ENCODE measurements at regions not wholly inside any gene's neighbourhood (a gene's known extent, or its start where the extent isn't known, plus 50 kb on each side); places are given as distances from the start of the nearest gene placed in this dataset.

DNA sequence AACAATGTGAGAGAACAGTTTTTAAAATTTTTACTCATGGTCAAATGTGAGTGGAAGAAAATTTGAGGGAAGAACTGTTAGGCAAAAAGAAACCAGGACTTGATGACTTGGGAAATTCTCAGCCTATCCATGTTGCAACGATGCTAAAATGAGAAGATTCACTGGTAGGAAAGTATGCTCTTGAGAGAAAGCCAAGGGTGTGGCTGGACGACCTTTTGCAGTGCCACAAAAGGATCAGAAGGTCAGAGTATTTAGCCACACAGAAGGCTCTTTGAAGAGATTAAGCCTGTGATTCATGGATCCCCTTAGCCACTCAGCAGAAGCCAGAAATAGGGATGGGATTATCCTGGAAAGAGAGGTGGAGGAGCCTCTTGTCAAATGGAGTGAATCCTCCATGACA lies 336.8 kb downstream of the LRIG3 start:
- ChIA-PET CTCF (no interaction called here), POLR2A (no interaction called here)
- Histone ChIP-seq H3K9me3 (ENCODE audit: control insufficient read depth, insufficient read depth, low read depth, low read length) (no peaks in the 10 kb centered on the region), H3K4me3 (ENCODE audit: low read depth in 2 of 2, low read length in 2 of 2) (no peak overlapping the region), H3K4me1 (ENCODE audit: control insufficient read depth, insufficient read depth, low read length) (no peaks in the 10 kb centered on the region), H3K27ac (ENCODE audit: low read length) (no peak overlapping the region), H3K27me3 (ENCODE audit: control insufficient read depth, insufficient read depth, low read length) (no peaks in the 10 kb centered on the region), H3K36me3 (ENCODE audit: control insufficient read depth, insufficient read depth, low read length) (no peaks in the 10 kb centered on the region)
- DNase-seq (ENCODE audit: low read depth, low spot score) = no peak
- intact Hi-C loops (cut with micrococcal nuclease; ENCODE audit: unreplicated experiment) (no loop called here), in situ Hi-C loops (cut with HindIII; ENCODE audit: low pct_unique_long_range_greater_than_20kb, low sequenced_read_pairs) (no loop called here)
- no TSS peak for BruUV-seq (replicated peaks)
- TF ChIP-seq SIN3A (IDR thresholded peaks at IDR 0.05; ENCODE audit: borderline replicate concordance, insufficient read depth, low read depth, low read length) = no peak
- TF ChIP-seq TCF7L2 (IDR thresholded peaks at IDR 0.05; ENCODE audit: low read depth, low read length) = no peak
- TF ChIP-seq, protein P1, sequence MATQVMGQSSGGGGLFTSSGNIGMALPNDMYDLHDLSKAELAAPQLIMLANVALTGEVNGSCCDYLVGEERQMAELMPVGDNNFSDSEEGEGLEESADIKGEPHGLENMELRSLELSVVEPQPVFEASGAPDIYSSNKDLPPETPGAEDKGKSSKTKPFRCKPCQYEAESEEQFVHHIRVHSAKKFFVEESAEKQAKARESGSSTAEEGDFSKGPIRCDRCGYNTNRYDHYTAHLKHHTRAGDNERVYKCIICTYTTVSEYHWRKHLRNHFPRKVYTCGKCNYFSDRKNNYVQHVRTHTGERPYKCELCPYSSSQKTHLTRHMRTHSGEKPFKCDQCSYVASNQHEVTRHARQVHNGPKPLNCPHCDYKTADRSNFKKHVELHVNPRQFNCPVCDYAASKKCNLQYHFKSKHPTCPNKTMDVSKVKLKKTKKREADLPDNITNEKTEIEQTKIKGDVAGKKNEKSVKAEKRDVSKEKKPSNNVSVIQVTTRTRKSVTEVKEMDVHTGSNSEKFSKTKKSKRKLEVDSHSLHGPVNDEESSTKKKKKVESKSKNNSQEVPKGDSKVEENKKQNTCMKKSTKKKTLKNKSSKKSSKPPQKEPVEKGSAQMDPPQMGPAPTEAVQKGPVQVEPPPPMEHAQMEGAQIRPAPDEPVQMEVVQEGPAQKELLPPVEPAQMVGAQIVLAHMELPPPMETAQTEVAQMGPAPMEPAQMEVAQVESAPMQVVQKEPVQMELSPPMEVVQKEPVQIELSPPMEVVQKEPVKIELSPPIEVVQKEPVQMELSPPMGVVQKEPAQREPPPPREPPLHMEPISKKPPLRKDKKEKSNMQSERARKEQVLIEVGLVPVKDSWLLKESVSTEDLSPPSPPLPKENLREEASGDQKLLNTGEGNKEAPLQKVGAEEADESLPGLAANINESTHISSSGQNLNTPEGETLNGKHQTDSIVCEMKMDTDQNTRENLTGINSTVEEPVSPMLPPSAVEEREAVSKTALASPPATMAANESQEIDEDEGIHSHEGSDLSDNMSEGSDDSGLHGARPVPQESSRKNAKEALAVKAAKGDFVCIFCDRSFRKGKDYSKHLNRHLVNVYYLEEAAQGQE (IDR thresholded peaks at IDR 0.05; ENCODE audit: insufficient read depth in 1 of 2, low read depth in 2 of 2, low read length in 1 of 2) = no peak
- TF ChIP-seq, protein P2, sequence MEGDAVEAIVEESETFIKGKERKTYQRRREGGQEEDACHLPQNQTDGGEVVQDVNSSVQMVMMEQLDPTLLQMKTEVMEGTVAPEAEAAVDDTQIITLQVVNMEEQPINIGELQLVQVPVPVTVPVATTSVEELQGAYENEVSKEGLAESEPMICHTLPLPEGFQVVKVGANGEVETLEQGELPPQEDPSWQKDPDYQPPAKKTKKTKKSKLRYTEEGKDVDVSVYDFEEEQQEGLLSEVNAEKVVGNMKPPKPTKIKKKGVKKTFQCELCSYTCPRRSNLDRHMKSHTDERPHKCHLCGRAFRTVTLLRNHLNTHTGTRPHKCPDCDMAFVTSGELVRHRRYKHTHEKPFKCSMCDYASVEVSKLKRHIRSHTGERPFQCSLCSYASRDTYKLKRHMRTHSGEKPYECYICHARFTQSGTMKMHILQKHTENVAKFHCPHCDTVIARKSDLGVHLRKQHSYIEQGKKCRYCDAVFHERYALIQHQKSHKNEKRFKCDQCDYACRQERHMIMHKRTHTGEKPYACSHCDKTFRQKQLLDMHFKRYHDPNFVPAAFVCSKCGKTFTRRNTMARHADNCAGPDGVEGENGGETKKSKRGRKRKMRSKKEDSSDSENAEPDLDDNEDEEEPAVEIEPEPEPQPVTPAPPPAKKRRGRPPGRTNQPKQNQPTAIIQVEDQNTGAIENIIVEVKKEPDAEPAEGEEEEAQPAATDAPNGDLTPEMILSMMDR (IDR thresholded peaks at IDR 0.05) = no peak
- no peak for TF ChIP-seq POLR2AphosphoS5 (IDR thresholded peaks at IDR 0.05; ENCODE audit: low read depth, low read length)
- no peak for ATAC-seq

DNA sequence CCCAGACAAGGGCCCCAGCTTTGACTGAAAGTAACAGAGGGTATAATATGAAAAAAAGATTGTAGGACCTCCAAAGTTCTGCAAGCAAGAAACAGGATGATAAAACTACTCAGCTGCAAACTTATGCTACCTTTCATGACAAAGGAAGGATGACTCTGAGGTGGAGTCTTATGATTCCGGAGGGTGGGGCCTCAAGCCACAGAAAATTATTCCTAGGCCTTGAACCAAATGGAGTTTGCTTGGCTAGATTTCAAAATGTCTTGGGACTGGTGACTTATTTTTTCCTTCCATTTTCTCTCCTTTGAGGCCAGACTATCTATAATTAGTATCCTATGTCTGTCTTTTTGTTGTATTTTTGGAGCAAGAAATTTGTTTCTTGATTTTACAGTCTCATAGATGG lies 336.4 kb downstream of the LRIG3 start:
- TF ChIP-seq, protein P2 (IDR thresholded peaks at IDR 0.05) = no peak
- TF ChIP-seq SIN3A (IDR thresholded peaks at IDR 0.05; ENCODE audit: borderline replicate concordance, insufficient read depth, low read depth, low read length) (no peak), TCF7L2 (IDR thresholded peaks at IDR 0.05; ENCODE audit: low read depth, low read length) (no peak), POLR2AphosphoS5 (IDR thresholded peaks at IDR 0.05; ENCODE audit: low read depth, low read length) (no peak)
- TF ChIP-seq, protein P1 (IDR thresholded peaks at IDR 0.05; ENCODE audit: insufficient read depth in 1 of 2, low read depth in 2 of 2, low read length in 1 of 2) = no peak
- Histone ChIP-seq H3K4me3 (ENCODE audit: low read depth in 2 of 2, low read length in 2 of 2) (no peak overlapping the region), H3K4me1 (ENCODE audit: control insufficient read depth, insufficient read depth, low read length) (no peaks in the 10 kb centered on the region), H3K27ac (ENCODE audit: low read length) (no peak overlapping the region), H3K27me3 (ENCODE audit: control insufficient read depth, insufficient read depth, low read length) (no peaks in the 10 kb centered on the region), H3K9me3 (ENCODE audit: control insufficient read depth, insufficient read depth, low read depth, low read length) (no peaks in the 10 kb centered on the region), H3K36me3 (ENCODE audit: control insufficient read depth, insufficient read depth, low read length) (no peaks in the 10 kb centered on the region)
- ATAC-seq = no peak
- no peak for DNase-seq (ENCODE audit: low read depth, low spot score)
- no TSS peak for BruUV-seq (replicated peaks)
- intact Hi-C loops (cut with micrococcal nuclease; ENCODE audit: unreplicated experiment) (no loop called here), in situ Hi-C loops (cut with HindIII; ENCODE audit: low pct_unique_long_range_greater_than_20kb, low sequenced_read_pairs) (no loop called here)
- ChIA-PET CTCF (no interaction called here), POLR2A (no interaction called here)

Measured in Panc1 (cell line).